GM12878 (cell line): ENCODE measurements at regions not wholly inside any gene's neighbourhood (a gene's known extent, or its start where the extent isn't known, plus 50 kb on each side); places are given as distances from the start of the nearest gene placed in this dataset.

Experiments used
- ATAC-seq: fragments of 200-7000 bp; cut with Tn5 transposase; 3 replicates; pipeline ENCODE4 v1.9.1; 2020; ENCODE audit warnings: mild to moderate bottlenecking, moderate library complexity
- BruUV-seq: library from RNA; stranded (reverse); fragments of 400-500 nt; replicated peaks from 2 replicates; lab custom pipeline; 2021; lab: Mats Ljungman, UMichigan
- CTCF ChIA-PET: fragments of 300-600 bp; sonication (Branson Sonifier 250); formaldehyde crosslinking; extraction: SDS; loops from one replicate; lab custom pipeline; 2021; ENCODE audit warnings: inconsistent platforms; lab: Yijun Ruan, JAX
- POLR2A ChIA-PET: fragments of 350-600 bp; formaldehyde crosslinking; extraction: SDS; loops from one replicate; lab custom pipeline; 2021; ENCODE audit warnings: inconsistent platforms; lab: Charles Lee
- RAD21 ChIA-PET: fragments of 300-600 bp; sonication (Branson Sonifier 250); formaldehyde crosslinking; loops from one replicate; lab custom pipeline; 2023; ENCODE audit warnings: antibody characterized with exemption; ENCODE audit not compliant: unreplicated experiment; lab: Charles Lee
- SMC1A ChIA-PET: fragments of 300-600 bp; sonication (Branson Sonifier 250); formaldehyde crosslinking; loops from one replicate; lab custom pipeline; 2023; ENCODE audit not compliant: unreplicated experiment, uncharacterized antibody; lab: Charles Lee
- DNase-seq: peaks from one replicate; pipeline ENCODE4 v3.0.0-alpha.2; 2011; ENCODE audit warnings: low read depth, low spot score
- FAIRE-seq: peaks from 3 replicates; lab custom pipeline; 2011; peaks lifted over from hg19 to GRCh38; lab: Jason Lieb, UNC
- H2AFZ ChIP-seq: 2 replicates; pipeline ENCODE4 v1.6.0; 2011; ENCODE audit warnings: low read depth, low read length, control low read depth; ENCODE audit not compliant: control insufficient read depth
- H3K27ac ChIP-seq: 2 replicates; pipeline ENCODE4 v1.5.1; 2011; ENCODE audit warnings: control low read depth; ENCODE audit not compliant: control insufficient read depth, insufficient read depth
- H3K27me3 ChIP-seq, 2 experiments: replicated peaks in 1 of 2; 2 replicates each; pipeline versions ENCODE4 v1.6.0 to v1.6.1; 2011; ENCODE audit warnings: low read length in 1 of 2; ENCODE audit not compliant: control insufficient read depth in 2 of 2, insufficient read depth in 2 of 2
- H3K36me3 ChIP-seq, 2 experiments: 2 replicates each; pipeline ENCODE4 v1.5.1; 2011; ENCODE audit warnings: low read length in 1 of 2; ENCODE audit not compliant: control insufficient read depth in 2 of 2, insufficient read depth in 2 of 2
- H3K4me1 ChIP-seq: 2 replicates; pipeline ENCODE4 v1.6.1; 2011; ENCODE audit warnings: mild to moderate bottlenecking, low read length, moderate library complexity, mixed read lengths; ENCODE audit not compliant: control insufficient read depth, insufficient read depth
- H3K4me2 ChIP-seq: 2 replicates; pipeline ENCODE4 v1.6.0; 2011; ENCODE audit warnings: control low read depth; ENCODE audit not compliant: control insufficient read depth, insufficient read depth
- H3K4me3 ChIP-seq: fragments of 200-600 bp; sonication (generic); 2 replicates; pipeline ENCODE4 v1.5.1; 2016
- H3K79me2 ChIP-seq: 2 replicates; pipeline ENCODE4 v1.6.0; 2011; ENCODE audit warnings: low read length; ENCODE audit not compliant: control insufficient read depth, insufficient read depth
- H3K9ac ChIP-seq: 2 replicates; pipeline ENCODE4 v1.8.0; 2011; ENCODE audit warnings: low read length, control low read depth, mixed read lengths; ENCODE audit not compliant: control insufficient read depth, insufficient read depth
- H3K9me3 ChIP-seq: replicated peaks from 3 replicates; pipeline ENCODE4 v1.5.1; 2011; ENCODE audit warnings: mild to moderate bottlenecking, low read length; ENCODE audit not compliant: control insufficient read depth, insufficient read depth
- H4K20me1 ChIP-seq: 2 replicates; pipeline ENCODE4 v1.6.0; 2011; ENCODE audit not compliant: control insufficient read depth, insufficient read depth
- CBX3 ChIP-seq: fragments of 200-600 bp; sonication (generic); IDR thresholded peaks from 2 replicates; pipeline ENCODE4 v1.6.1; 2016; ENCODE audit warnings: low read depth, borderline replicate concordance
- GATAD2B ChIP-seq: fragments of 450-650 bp; conservative IDR thresholded peaks from 2 replicates; pipeline ENCODE4 v1.6.1; 2017; ENCODE audit warnings: low read depth, mild to moderate bottlenecking, moderate library complexity
- IRF4 ChIP-seq: IDR thresholded peaks from 2 replicates; pipeline ENCODE4 v1.6.1; 2011; ENCODE audit warnings: low read depth, low read length
- KDM1A ChIP-seq: fragments of 200-600 bp; sonication (generic); IDR thresholded peaks from 2 replicates; pipeline ENCODE4 v1.6.1; 2016; ENCODE audit warnings: borderline replicate concordance
- NKRF ChIP-seq: fragments of 450-650 bp; conservative IDR thresholded peaks from 2 replicates; pipeline ENCODE4 v1.6.1; 2017; ENCODE audit warnings: mild to moderate bottlenecking, moderate library complexity
- RELB ChIP-seq: fragments of 450-650 bp; IDR thresholded peaks from 2 replicates; pipeline ENCODE4 v1.6.1; 2017; ENCODE audit warnings: low read depth, mild to moderate bottlenecking, moderate library complexity
- SIN3A ChIP-seq: IDR thresholded peaks from 2 replicates; pipeline ENCODE4 v1.6.1; 2012; ENCODE audit warnings: low read depth, low read length, improper control_type of control experiment
- SMC3 ChIP-seq: IDR thresholded peaks from 2 replicates; pipeline ENCODE4 v1.6.1; 2011; ENCODE audit warnings: low read length, improper control_type of control experiment, borderline replicate concordance
- SPI1 ChIP-seq: IDR thresholded peaks from 2 replicates; pipeline ENCODE4 v1.6.1; 2011; ENCODE audit warnings: low read depth, mild to moderate bottlenecking, low read length, moderate library complexity, borderline replicate concordance; ENCODE audit not compliant: insufficient read depth
- ZBTB40 ChIP-seq: fragments of 450-650 bp; IDR thresholded peaks from 2 replicates; pipeline ENCODE4 v1.6.1; 2016; ENCODE audit warnings: mild to moderate bottlenecking, moderate library complexity, borderline replicate concordance
- ZNF207 ChIP-seq: fragments of 450-650 bp; IDR thresholded peaks from 2 replicates; pipeline ENCODE4 v1.6.1; 2014; ENCODE audit warnings: antibody characterized with exemption, mild to moderate bottlenecking, borderline replicate concordance
- WGBS: methylation state at CpG from one replicate; pipeline ENCODE4 v1.1.6; 2016; ENCODE audit warnings: low lambda C conversion rate; ENCODE audit not compliant: insufficient replicate concordance, insufficient coverage; ENCODE audit errors: missing lambda C conversion rate; 5-methylcytosine and 5-hydroxymethylcytosine counted together
- in situ Hi-C: fragments of 300-500 bp; cut with MboI; formaldehyde crosslinking; loops from 9 replicates; pipeline ENCODE4 v1.14.3; 2018; ENCODE audit warnings: mixed read lengths
- intact Hi-C: fragments of 100-400 bp; cut with micrococcal nuclease; formaldehyde crosslinking; loops from one replicate; pipeline ENCODE4 v1.14.2; 2022; ENCODE audit not compliant: unreplicated experiment

GRCh38 chr10:130422366-130423324 lies 286.5 kb downstream of the GLRX3 start (continued):
- TF ChIP-seq NKRF (no peak), GATAD2B (no peak), RELB (no peak)
- TF ChIP-seq, all 136 proteins: peak for 0

GRCh38 chr10:130423455-130424305 lies 287.5 kb downstream of the GLRX3 start:
- in situ Hi-C loops, result no loop called here
- FAIRE-seq, result no peak

More at GRCh38 chr10:130423455-130424305, 287.5 kb downstream of the GLRX3 start:
- no TSS peak for BruUV-seq
- H3K9ac ChIP-seq, result no peak overlapping the region
- RAD21 ChIA-PET, result no interaction called here
- intact Hi-C loops, result no loop called here
- CTCF ChIA-PET, result no interaction called here
- DNase-seq, result no peak
- WGBS, result 35% methylated on average over 21 of the region's 21 CpGs
- H2AFZ ChIP-seq, result no peak overlapping the region
- H3K4me3 ChIP-seq, result no peak overlapping the region
- no peaks in the 10 kb centered on the region for H3K27me3 ChIP-seq
- POLR2A ChIA-PET, result no interaction called here
- no peak for ATAC-seq
- H3K27ac ChIP-seq, result no peak overlapping the region
- no peaks in the 10 kb centered on the region for H3K4me1 ChIP-seq
- SMC1A ChIA-PET, result no interaction called here
- H3K4me2 ChIP-seq, result no peak overlapping the region
- H4K20me1 ChIP-seq, result no peaks in the 10 kb centered on the region
- H3K9me3 ChIP-seq, result no peaks in the 10 kb centered on the region
- no peaks in the 10 kb centered on the region for H3K79me2 ChIP-seq
- H3K36me3 ChIP-seq, result no peaks in the 10 kb centered on the region
- TF ChIP-seq ZBTB40, result no peak
- no peak for TF ChIP-seq ZNF207
- TF ChIP-seq KDM1A, result no peak
- TF ChIP-seq SIN3A, result no peak
- TF ChIP-seq SPI1, result no peak
- TF ChIP-seq IRF4, result no peak
- TF ChIP-seq CBX3, result no peak
- TF ChIP-seq SMC3, result no peak
